Type B pancreatic cell (in vitro differentiated cells): ENCODE measurements at regions not wholly inside any gene's neighbourhood (a gene's known extent, or its start where the extent isn't known, plus 50 kb on each side); places are given as distances from the start of the nearest gene placed in this dataset.

ENCODE experiments used
- DNase-seq: peaks from one replicate; pipeline ENCODE4 v3.0.0; 2021; ENCODE audit warnings: mixed read lengths; ENCODE audit not compliant: unreplicated experiment; ENCODE audit errors: extremely low spot score
- H3K27ac Mint-ChIP-seq: 2 replicates; pipeline ENCODE4 v1.8.0; 2021; ENCODE audit warnings: mild to moderate bottlenecking, mixed read lengths
- H3K27me3 Mint-ChIP-seq: 2 replicates; pipeline ENCODE4 v1.8.0; 2021; ENCODE audit warnings: mixed read lengths
- H3K36me3 Mint-ChIP-seq: 2 replicates; pipeline ENCODE4 v1.8.0; 2021; ENCODE audit warnings: mixed read lengths
- H3K4me1 Mint-ChIP-seq: one replicate; pipeline ENCODE4 v1.8.0; 2021; ENCODE audit warnings: mixed read lengths; ENCODE audit not compliant: unreplicated experiment
- H3K4me3 Mint-ChIP-seq: 2 replicates; pipeline ENCODE4 v1.8.0; 2021; ENCODE audit warnings: mild to moderate bottlenecking, mixed read lengths
- H3K9me3 Mint-ChIP-seq: 2 replicates; pipeline ENCODE4 v1.8.0; 2021; ENCODE audit warnings: mixed read lengths
- CTCF ChIP-seq: fragments of 200-600 bp; sonication (generic); conservative IDR thresholded peaks from 2 replicates; pipeline ENCODE4 v1.5.0; 2021; ENCODE audit warnings: antibody characterized with exemption, mild to moderate bottlenecking

GRCh38 chr9:27743490-27743889 lies 170.2 kb upstream of the C9orf72 start:
- TF ChIP-seq CTCF, result no peak
- peaks cover 4% of the 10 kb centered on the region for H3K27me3 Mint-ChIP-seq
- H3K4me1 Mint-ChIP-seq, result peaks cover 13% of the 10 kb centered on the region

GRCh38 chr9:27747450-27747849 lies 174.2 kb upstream of the C9orf72 start:
- H3K4me3 Mint-ChIP-seq, result no peak overlapping the region
- no peak for TF ChIP-seq CTCF
- peaks cover 5% of the 10 kb centered on the region for H3K9me3 Mint-ChIP-seq
- no peak overlapping the region for H3K27ac Mint-ChIP-seq
- H3K36me3 Mint-ChIP-seq, result no peaks in the 10 kb centered on the region
- peaks cover 7% of the 10 kb centered on the region for H3K27me3 Mint-ChIP-seq
- no peak for DNase-seq
- peaks cover 17% of the 10 kb centered on the region for H3K4me1 Mint-ChIP-seq

More at GRCh38 chr9:27743490-27743889, 170.2 kb upstream of the C9orf72 start:
- no peak for DNase-seq
- Mint-ChIP-seq H3K4me3 (no peak overlapping the region), H3K27ac (no peak overlapping the region), H3K9me3 (peaks cover 19% of the 10 kb centered on the region), H3K36me3 (no peaks in the 10 kb centered on the region)

- H3K9me3 Mint-ChIP-seq, result peaks cover 5% of the 10 kb centered on the region
- H3K27ac Mint-ChIP-seq, result no peak overlapping the region
- no peak overlapping the region for H3K4me3 Mint-ChIP-seq
- DNase-seq, result no peak
- H3K27me3 Mint-ChIP-seq, result peaks cover 7% of the 10 kb centered on the region
- peaks cover 17% of the 10 kb centered on the region for H3K4me1 Mint-ChIP-seq
- TF ChIP-seq CTCF, result no peak
- H3K36me3 Mint-ChIP-seq, result no peaks in the 10 kb centered on the region
Measured at GRCh38 chr9:27749838-27750237, 176.6 kb upstream of the C9orf72 start.

GRCh38 chr9:27750566-27750965 lies 177.3 kb upstream of the C9orf72 start:
- H3K4me1 Mint-ChIP-seq, result peaks cover 17% of the 10 kb centered on the region
- TF ChIP-seq CTCF, result no peak
- no peaks in the 10 kb centered on the region for H3K36me3 Mint-ChIP-seq
- DNase-seq, result no peak
- peaks cover 3% of the 10 kb centered on the region for H3K27me3 Mint-ChIP-seq
- no peak overlapping the region for H3K4me3 Mint-ChIP-seq
- no peak overlapping the region for H3K27ac Mint-ChIP-seq
- peaks cover 1% of the 10 kb centered on the region for H3K9me3 Mint-ChIP-seq

GRCh38 chr9:27752069-27752468 lies 178.8 kb upstream of the C9orf72 start:
- Mint-ChIP-seq H3K27me3 (peaks cover 3% of the 10 kb centered on the region), H3K27ac (no peak overlapping the region), H3K4me3 (no peak overlapping the region), H3K36me3 (no peaks in the 10 kb centered on the region), H3K9me3 (no peaks in the 10 kb centered on the region), H3K4me1 (peaks cover 13% of the 10 kb centered on the region)
- no peak for DNase-seq
- no peak for TF ChIP-seq CTCF

- DNase-seq, result no peak
- TF ChIP-seq CTCF, result no peak
- H3K4me3 Mint-ChIP-seq, result no peak overlapping the region
- no peaks in the 10 kb centered on the region for H3K36me3 Mint-ChIP-seq
- no peak overlapping the region for H3K27ac Mint-ChIP-seq
- no peaks in the 10 kb centered on the region for H3K27me3 Mint-ChIP-seq
- peaks cover 4% of the 10 kb centered on the region for H3K9me3 Mint-ChIP-seq
- peaks cover 4% of the 10 kb centered on the region for H3K4me1 Mint-ChIP-seq
Measured at GRCh38 chr9:27755846-27756245, 182.6 kb upstream of the C9orf72 start.
